A549 (cell line): ENCODE measurements at regions not wholly inside any gene's neighbourhood (a gene's known extent, or its start where the extent isn't known, plus 50 kb on each side); places are given as distances from the start of the nearest gene placed in this dataset.

Source experiments
- CTCF ChIP-seq: fragments of >200 bp; sonication (Bioruptor Twin); formaldehyde crosslinking; IDR thresholded peaks from 3 replicates; pipeline ENCODE4 v1.5.1; 2016
- FOXS1 ChIP-seq: fragments of 250-450 bp; sonication (Bioruptor Pico); IDR thresholded peaks from 2 replicates; pipeline ENCODE4 v1.5.0; 2020; ENCODE audit warnings: mild to moderate bottlenecking, moderate library complexity
- REST ChIP-seq: fragments of 200-600 bp; sonication (generic); IDR thresholded peaks from 2 replicates; pipeline ENCODE4 v1.6.1; 2016; ENCODE audit warnings: antibody characterized with exemption, mild to moderate bottlenecking, moderate library complexity

- TF ChIP-seq REST (no peak), FOXS1 (CRISPR knock-in tag) (no peak), CTCF (no peak)
Measured at GRCh38 chr10:4751211-4751610, 74.8 kb upstream of the AKR1E2 start.
